ENCODE measurements at regions not wholly inside any gene's neighbourhood (a gene's known extent, or its start where the extent isn't known, plus 50 kb on each side); places are given as distances from the start of the nearest gene placed in this dataset.

GRCh38 chr4:18636001-18636585 is 614.5 kb upstream of the LCORL start:
- 94% methylated on average over 9 of the region's 10 CpGs for WGBS
- H3K4me3 ChIP-seq (ENCODE audit: low read length) = no peak overlapping the region

DNA sequence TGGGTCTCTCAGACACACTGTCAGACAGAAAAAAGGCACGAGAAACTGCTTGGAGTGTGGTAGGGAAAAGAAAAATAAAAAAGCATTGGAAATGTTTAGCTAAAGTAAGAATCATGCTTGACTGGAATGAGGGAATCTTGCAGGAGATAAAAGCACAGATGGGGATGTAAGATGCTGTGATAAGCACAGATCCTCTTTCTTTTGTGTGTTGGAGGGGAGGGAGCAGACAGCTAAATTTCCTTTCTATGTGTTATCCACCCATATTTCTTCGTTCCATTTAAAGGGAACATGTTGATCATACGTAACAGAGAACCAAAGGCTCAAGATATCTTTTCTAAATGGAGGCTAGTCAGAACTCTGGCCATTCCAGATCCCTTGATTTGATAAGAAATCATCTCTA is 614.0 kb upstream of the LCORL start:
- Histone ChIP-seq H3K4me3 (ENCODE audit: low read length) (no peak overlapping the region), H3K27ac (ENCODE audit: low read depth, low read length) (no peak overlapping the region), H3K27me3 (ENCODE audit: insufficient read depth, low read length) (no peaks in the 10 kb centered on the region), H3K9me3 (ENCODE audit: insufficient read depth, low read depth, low read length) (peaks cover 14% of the 10 kb centered on the region), H3K4me1 (ENCODE audit: insufficient read depth, low read length) (0 out of 2 replicates have a peak, but pooled peaks cover 6% of the 10 kb centered on the region), H3K9ac (ENCODE audit: low read depth, low read length) (no peak overlapping the region), H3K36me3 (ENCODE audit: insufficient read depth, low read length) (no peaks in the 10 kb centered on the region)
- 91% methylated on average over 3 of the region's 3 CpGs for WGBS

More at GRCh38 chr4:18636001-18636585, 614.5 kb upstream of the LCORL start:
- Histone ChIP-seq H3K9me3 (ENCODE audit: insufficient read depth, low read depth, low read length) (peaks cover 9% of the 10 kb centered on the region), H3K36me3 (ENCODE audit: insufficient read depth, low read length) (no peaks in the 10 kb centered on the region), H3K4me1 (ENCODE audit: insufficient read depth, low read length) (0 out of 2 replicates have a peak, but pooled peaks cover 6% of the 10 kb centered on the region), H3K27ac (ENCODE audit: low read depth, low read length) (no peak overlapping the region), H3K27me3 (ENCODE audit: insufficient read depth, low read length) (no peaks in the 10 kb centered on the region), H3K9ac (ENCODE audit: low read depth, low read length) (no peak overlapping the region)

- no peak overlapping the region for H3K27ac ChIP-seq (ENCODE audit: low read depth, low read length)
- no peak overlapping the region for H3K4me3 ChIP-seq (ENCODE audit: low read length)
- no peaks in the 10 kb centered on the region for H3K36me3 ChIP-seq (ENCODE audit: insufficient read depth, low read length)
- H3K9me3 ChIP-seq (ENCODE audit: insufficient read depth, low read depth, low read length) = peaks cover 18% of the 10 kb centered on the region
- no peak overlapping the region for H3K9ac ChIP-seq (ENCODE audit: low read depth, low read length)
- H3K4me1 ChIP-seq (ENCODE audit: insufficient read depth, low read length) = 0 out of 2 replicates have a peak, but pooled peaks cover 1% of the 10 kb centered on the region
- H3K27me3 ChIP-seq (ENCODE audit: insufficient read depth, low read length) = no peaks in the 10 kb centered on the region
Measured at GRCh38 chr4:18631586-18631985, 610.0 kb upstream of the LCORL start.

GRCh38 chr4:18630218-18631110 is 608.9 kb upstream of the LCORL start:
- Histone ChIP-seq H3K4me1 (ENCODE audit: insufficient read depth, low read length) (no peaks in the 10 kb centered on the region), H3K27me3 (ENCODE audit: insufficient read depth, low read length) (no peaks in the 10 kb centered on the region), H3K9ac (ENCODE audit: low read depth, low read length) (no peak overlapping the region), H3K27ac (ENCODE audit: low read depth, low read length) (no peak overlapping the region), H3K4me3 (ENCODE audit: low read length) (no peak overlapping the region), H3K36me3 (ENCODE audit: insufficient read depth, low read length) (no peaks in the 10 kb centered on the region), H3K9me3 (ENCODE audit: insufficient read depth, low read depth, low read length) (peaks cover 18% of the 10 kb centered on the region)
- WGBS = 91% methylated on average over 29 of the region's 29 CpGs

- Histone ChIP-seq H3K4me1 (ENCODE audit: insufficient read depth, low read length) (no peaks in the 10 kb centered on the region), H3K36me3 (ENCODE audit: insufficient read depth, low read length) (no peaks in the 10 kb centered on the region), H3K4me3 (ENCODE audit: low read length) (no peak overlapping the region), H3K27ac (ENCODE audit: low read depth, low read length) (no peak overlapping the region), H3K27me3 (ENCODE audit: insufficient read depth, low read length) (no peaks in the 10 kb centered on the region), H3K9ac (ENCODE audit: low read depth, low read length) (no peak overlapping the region), H3K9me3 (ENCODE audit: insufficient read depth, low read depth, low read length) (peaks cover 18% of the 10 kb centered on the region)
- 97% methylated on average over 2 of the region's 2 CpGs for WGBS
Measured at GRCh38 chr4:18627447-18628005, 606.0 kb upstream of the LCORL start.

GRCh38 chr4:18626996-18627395 is 605.4 kb upstream of the LCORL start:
- 88% methylated on average over 2 of the region's 2 CpGs for WGBS
- peaks cover 18% of the 10 kb centered on the region for H3K9me3 ChIP-seq (ENCODE audit: insufficient read depth, low read depth, low read length)
- no peak overlapping the region for H3K4me3 ChIP-seq (ENCODE audit: low read length)
- H3K36me3 ChIP-seq (ENCODE audit: insufficient read depth, low read length) = no peaks in the 10 kb centered on the region
- H3K9ac ChIP-seq (ENCODE audit: low read depth, low read length) = no peak overlapping the region
- H3K4me1 ChIP-seq (ENCODE audit: insufficient read depth, low read length) = no peaks in the 10 kb centered on the region
- no peak overlapping the region for H3K27ac ChIP-seq (ENCODE audit: low read depth, low read length)
- no peaks in the 10 kb centered on the region for H3K27me3 ChIP-seq (ENCODE audit: insufficient read depth, low read length)

GRCh38 chr4:18626366-18626765 is 604.8 kb upstream of the LCORL start:
- H3K27me3 ChIP-seq (ENCODE audit: insufficient read depth, low read length) = no peaks in the 10 kb centered on the region
- H3K9ac ChIP-seq (ENCODE audit: low read depth, low read length) = no peak overlapping the region
- no peaks in the 10 kb centered on the region for H3K36me3 ChIP-seq (ENCODE audit: insufficient read depth, low read length)
- H3K4me3 ChIP-seq (ENCODE audit: low read length) = no peak overlapping the region
- H3K4me1 ChIP-seq (ENCODE audit: insufficient read depth, low read length) = no peaks in the 10 kb centered on the region
- no peak overlapping the region for H3K27ac ChIP-seq (ENCODE audit: low read depth, low read length)
- peaks cover 12% of the 10 kb centered on the region for H3K9me3 ChIP-seq (ENCODE audit: insufficient read depth, low read depth, low read length)

- WGBS = 100% methylated on average over 1 of the region's 1 CpG
- Histone ChIP-seq H3K4me1 (ENCODE audit: insufficient read depth, low read length) (no peaks in the 10 kb centered on the region), H3K27ac (ENCODE audit: low read depth, low read length) (no peak overlapping the region), H3K9me3 (ENCODE audit: insufficient read depth, low read depth, low read length) (no peaks in the 10 kb centered on the region), H3K4me3 (ENCODE audit: low read length) (no peak overlapping the region), H3K9ac (ENCODE audit: low read depth, low read length) (no peak overlapping the region), H3K36me3 (ENCODE audit: insufficient read depth, low read length) (no peaks in the 10 kb centered on the region), H3K27me3 (ENCODE audit: insufficient read depth, low read length) (no peaks in the 10 kb centered on the region)
Measured at GRCh38 chr4:18621186-18621585, 599.6 kb upstream of the LCORL start.

DNA sequence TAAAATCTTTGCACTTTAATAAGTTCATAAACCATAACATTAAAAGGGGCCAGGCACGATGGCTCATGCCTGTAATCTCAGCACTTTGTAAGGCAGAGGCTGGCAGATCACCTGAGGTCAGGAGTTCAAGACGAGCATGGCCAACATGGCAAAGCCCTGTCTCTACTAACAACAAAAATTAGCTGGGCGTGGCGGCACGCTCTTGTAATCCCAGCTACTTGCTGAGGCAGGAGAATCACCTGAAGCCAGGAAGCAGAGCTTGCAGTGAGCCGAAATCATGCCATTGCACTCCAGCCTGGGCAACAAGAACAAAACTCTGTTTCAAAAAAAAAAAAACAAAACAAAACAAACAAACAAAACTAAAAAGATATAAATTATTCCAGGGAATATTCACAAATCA is 595.2 kb upstream of the LCORL start:
- no peak overlapping the region for H3K9ac ChIP-seq (ENCODE audit: low read depth, low read length)
- no peaks in the 10 kb centered on the region for H3K4me1 ChIP-seq (ENCODE audit: insufficient read depth, low read length)
- H3K36me3 ChIP-seq (ENCODE audit: insufficient read depth, low read length) = no peaks in the 10 kb centered on the region
- no peaks in the 10 kb centered on the region for H3K27me3 ChIP-seq (ENCODE audit: insufficient read depth, low read length)
- no peaks in the 10 kb centered on the region for H3K9me3 ChIP-seq (ENCODE audit: insufficient read depth, low read depth, low read length)
- no peak overlapping the region for H3K4me3 ChIP-seq (ENCODE audit: low read length)
- no peak overlapping the region for H3K27ac ChIP-seq (ENCODE audit: low read depth, low read length)
- 96% methylated on average over 6 of the region's 6 CpGs for WGBS

GRCh38 chr4:18611026-18611425 is 589.5 kb upstream of the LCORL start:
- H3K36me3 ChIP-seq (ENCODE audit: insufficient read depth, low read length) = no peaks in the 10 kb centered on the region
- H3K9me3 ChIP-seq (ENCODE audit: insufficient read depth, low read depth, low read length) = no peaks in the 10 kb centered on the region
- H3K27me3 ChIP-seq (ENCODE audit: insufficient read depth, low read length) = no peaks in the 10 kb centered on the region
- H3K4me1 ChIP-seq (ENCODE audit: insufficient read depth, low read length) = no peaks in the 10 kb centered on the region
- no peak overlapping the region for H3K4me3 ChIP-seq (ENCODE audit: low read length)
- WGBS = 91% methylated on average over 2 of the region's 2 CpGs
- H3K9ac ChIP-seq (ENCODE audit: low read depth, low read length) = no peak overlapping the region
- H3K27ac ChIP-seq (ENCODE audit: low read depth, low read length) = no peak overlapping the region

DNA sequence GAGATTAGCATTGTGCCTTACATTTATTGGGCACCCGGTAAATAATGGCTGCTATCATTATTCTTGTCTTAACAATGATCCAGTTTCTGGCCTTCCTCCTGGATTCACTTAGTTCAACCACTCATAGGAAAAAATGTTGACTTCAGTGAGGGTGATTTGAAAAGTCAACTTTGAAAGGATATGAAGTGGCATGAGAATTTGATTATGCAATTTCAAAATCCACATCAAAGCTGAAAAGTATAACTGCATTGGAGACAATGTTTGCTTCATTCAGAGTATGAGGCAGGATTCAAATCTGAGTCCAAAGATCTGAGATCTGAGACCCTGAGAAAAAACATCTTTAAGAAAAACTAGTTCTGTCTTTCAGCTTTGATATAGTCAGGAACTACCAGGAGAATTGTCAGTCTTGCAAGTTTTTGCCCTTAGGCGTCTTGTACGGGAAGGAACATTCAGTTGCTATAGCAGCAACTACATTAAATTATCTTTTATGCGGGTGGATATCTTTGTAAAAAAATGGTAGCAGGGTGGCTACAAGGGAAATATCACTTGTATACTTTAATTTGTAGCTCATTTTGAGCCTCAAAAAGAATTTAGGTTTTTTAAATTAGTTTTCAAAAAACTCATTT is 587.5 kb upstream of the LCORL start:
- H3K27ac ChIP-seq (ENCODE audit: low read depth, low read length) = no peak overlapping the region
- H3K4me1 ChIP-seq (ENCODE audit: insufficient read depth, low read length) = no peaks in the 10 kb centered on the region
- no peak overlapping the region for H3K4me3 ChIP-seq (ENCODE audit: low read length)
- WGBS = 100% methylated on average over 3 of the region's 4 CpGs
- H3K36me3 ChIP-seq (ENCODE audit: insufficient read depth, low read length) = no peaks in the 10 kb centered on the region
- H3K9ac ChIP-seq (ENCODE audit: low read depth, low read length) = no peak overlapping the region
- H3K9me3 ChIP-seq (ENCODE audit: insufficient read depth, low read depth, low read length) = no peaks in the 10 kb centered on the region
- H3K27me3 ChIP-seq (ENCODE audit: insufficient read depth, low read length) = no peaks in the 10 kb centered on the region

Data from HUES64 (cell line).